MM.1S (cell line): ENCODE measurements at regions not wholly inside any gene's neighbourhood (a gene's known extent, or its start where the extent isn't known, plus 50 kb on each side); places are given as distances from the start of the nearest gene placed in this dataset.

Source experiments
- DNase-seq: peaks from one replicate; pipeline ENCODE4 v3.0.0-alpha.2; 2015
- H2AFZ ChIP-seq: fragments of 300-600 bp; sonication (generic); 2 replicates; pipeline ENCODE4 v1.6.0; 2016; ENCODE audit warnings: antibody characterized with exemption, low read length
- H3F3A ChIP-seq: fragments of 300-600 bp; sonication (generic); 2 replicates; pipeline ENCODE4 v1.6.1; 2016; ENCODE audit warnings: mild to moderate bottlenecking, antibody characterized with exemption, low read length, moderate library complexity, mixed read lengths; ENCODE audit not compliant: insufficient read depth
- H3K27ac ChIP-seq: fragments of 300-600 bp; sonication (generic); 2 replicates; pipeline ENCODE4 v1.5.1; 2016; ENCODE audit warnings: mild to moderate bottlenecking, low read length
- H3K27me3 ChIP-seq: fragments of 300-600 bp; sonication (generic); replicated peaks from 2 replicates; pipeline ENCODE4 v1.6.0; 2016; ENCODE audit warnings: low read length; ENCODE audit not compliant: insufficient read depth
- H3K36me3 ChIP-seq: fragments of 300-600 bp; sonication (generic); replicated peaks from 2 replicates; pipeline ENCODE4 v1.6.1; 2016; ENCODE audit warnings: mild to moderate bottlenecking, low read length, mixed read lengths; ENCODE audit not compliant: insufficient read depth
- H3K4me1 ChIP-seq: fragments of 300-600 bp; sonication (generic); 2 replicates; pipeline ENCODE4 v1.6.1; 2016; ENCODE audit warnings: low read length, mixed read lengths
- H3K4me2 ChIP-seq: fragments of 300-600 bp; sonication (generic); 2 replicates; pipeline ENCODE4 v1.6.0; 2016; ENCODE audit warnings: low read depth, low read length
- H3K4me3 ChIP-seq: fragments of 300-600 bp; sonication (generic); 2 replicates; pipeline ENCODE4 v1.5.1; 2016; ENCODE audit warnings: low read length, mixed read lengths
- H3K79me2 ChIP-seq: fragments of 300-600 bp; sonication (generic); 2 replicates; pipeline ENCODE4 v1.6.1; 2016; ENCODE audit warnings: mixed run types, low read length, mixed read lengths
- H3K9ac ChIP-seq: fragments of 300-600 bp; sonication (generic); 2 replicates; pipeline ENCODE4 v1.6.1; 2016; ENCODE audit warnings: low read length, mixed read lengths
- H3K9me2 ChIP-seq: fragments of 300-600 bp; sonication (generic); replicated peaks from 2 replicates; pipeline ENCODE4 v1.6.1; 2016; ENCODE audit warnings: mild to moderate bottlenecking, low read length, mixed read lengths; ENCODE audit not compliant: insufficient read depth
- H3K9me3 ChIP-seq: fragments of 300-600 bp; sonication (generic); replicated peaks from 2 replicates; pipeline ENCODE4 v1.6.1; 2016; ENCODE audit warnings: mild to moderate bottlenecking, low read length, mixed read lengths; ENCODE audit not compliant: insufficient read depth
- H4K20me1 ChIP-seq: fragments of 300-600 bp; sonication (generic); 2 replicates; pipeline ENCODE4 v1.6.1; 2016; ENCODE audit warnings: mild to moderate bottlenecking, low read length, moderate library complexity, mixed read lengths; ENCODE audit not compliant: insufficient read depth
- EZH2 ChIP-seq: fragments of 300-600 bp; sonication (generic); optimal IDR thresholded peaks from 2 replicates; pipeline ENCODE3; 2017; ENCODE audit warnings: low read depth, mild to moderate bottlenecking, antibody characterized with exemption, low read length, mixed read lengths
- EZH2phosphoT487 ChIP-seq: fragments of 300-600 bp; sonication (generic); IDR thresholded peaks from 2 replicates; pipeline ENCODE4 v1.6.1; 2018; ENCODE audit warnings: antibody characterized with exemption, low read length
- TF ChIP-seq, protein P1 (sequence below): fragments of 300-600 bp; sonication (generic); IDR thresholded peaks from 2 replicates; pipeline ENCODE4 v1.5.1; 2016; ENCODE audit warnings: antibody characterized with exemption, low read length, mixed read lengths

DNA sequence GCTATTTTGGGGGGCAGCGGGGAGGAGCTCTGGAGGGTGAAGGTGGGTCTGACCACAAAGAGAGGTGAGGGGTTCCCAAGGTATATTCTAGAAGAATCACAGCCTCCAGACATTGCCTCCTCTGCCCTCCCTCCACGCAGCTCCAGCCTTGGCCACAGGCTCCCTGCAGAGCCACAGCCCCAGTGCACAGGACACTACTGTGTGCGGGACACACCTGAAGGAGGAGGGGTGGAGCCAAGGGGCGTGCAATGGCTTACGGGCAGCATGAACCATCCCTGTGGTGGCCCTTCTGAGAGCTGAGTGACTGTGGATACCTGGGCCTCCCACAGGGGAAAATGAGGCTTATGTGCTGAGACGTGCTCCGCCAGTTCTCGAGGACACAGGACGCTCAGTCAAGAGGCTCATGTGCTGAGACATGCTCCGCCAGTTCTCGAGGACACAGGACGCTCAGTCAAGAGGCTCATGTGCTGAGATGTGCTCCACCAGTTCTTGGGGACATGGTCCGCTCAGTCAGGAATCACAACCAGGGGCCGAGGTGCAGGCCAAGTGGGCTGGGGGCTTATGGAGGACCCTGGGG lies 417.3 kb downstream of the SHANK2 start:
- no peak overlapping the region for H3K4me3 ChIP-seq
- no peaks in the 10 kb centered on the region for H3K9me3 ChIP-seq
- peaks cover 84% of the 10 kb centered on the region for H3K27me3 ChIP-seq
- H3K27ac ChIP-seq = no peak overlapping the region
- no peak overlapping the region for H2AFZ ChIP-seq
- no peaks in the 10 kb centered on the region for H3F3A ChIP-seq
- DNase-seq = no peak
- no peaks in the 10 kb centered on the region for H3K79me2 ChIP-seq
- H3K4me1 ChIP-seq = no peaks in the 10 kb centered on the region
- H3K4me2 ChIP-seq = no peak overlapping the region
- TF ChIP-seq, protein P1, sequence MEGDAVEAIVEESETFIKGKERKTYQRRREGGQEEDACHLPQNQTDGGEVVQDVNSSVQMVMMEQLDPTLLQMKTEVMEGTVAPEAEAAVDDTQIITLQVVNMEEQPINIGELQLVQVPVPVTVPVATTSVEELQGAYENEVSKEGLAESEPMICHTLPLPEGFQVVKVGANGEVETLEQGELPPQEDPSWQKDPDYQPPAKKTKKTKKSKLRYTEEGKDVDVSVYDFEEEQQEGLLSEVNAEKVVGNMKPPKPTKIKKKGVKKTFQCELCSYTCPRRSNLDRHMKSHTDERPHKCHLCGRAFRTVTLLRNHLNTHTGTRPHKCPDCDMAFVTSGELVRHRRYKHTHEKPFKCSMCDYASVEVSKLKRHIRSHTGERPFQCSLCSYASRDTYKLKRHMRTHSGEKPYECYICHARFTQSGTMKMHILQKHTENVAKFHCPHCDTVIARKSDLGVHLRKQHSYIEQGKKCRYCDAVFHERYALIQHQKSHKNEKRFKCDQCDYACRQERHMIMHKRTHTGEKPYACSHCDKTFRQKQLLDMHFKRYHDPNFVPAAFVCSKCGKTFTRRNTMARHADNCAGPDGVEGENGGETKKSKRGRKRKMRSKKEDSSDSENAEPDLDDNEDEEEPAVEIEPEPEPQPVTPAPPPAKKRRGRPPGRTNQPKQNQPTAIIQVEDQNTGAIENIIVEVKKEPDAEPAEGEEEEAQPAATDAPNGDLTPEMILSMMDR = no peak
- TF ChIP-seq EZH2phosphoT487 = no peak
- no peak for TF ChIP-seq EZH2
- no peaks in the 10 kb centered on the region for H3K36me3 ChIP-seq
- H4K20me1 ChIP-seq = no peaks in the 10 kb centered on the region
- H3K9ac ChIP-seq = no peak overlapping the region
- no peaks in the 10 kb centered on the region for H3K9me2 ChIP-seq

DNA sequence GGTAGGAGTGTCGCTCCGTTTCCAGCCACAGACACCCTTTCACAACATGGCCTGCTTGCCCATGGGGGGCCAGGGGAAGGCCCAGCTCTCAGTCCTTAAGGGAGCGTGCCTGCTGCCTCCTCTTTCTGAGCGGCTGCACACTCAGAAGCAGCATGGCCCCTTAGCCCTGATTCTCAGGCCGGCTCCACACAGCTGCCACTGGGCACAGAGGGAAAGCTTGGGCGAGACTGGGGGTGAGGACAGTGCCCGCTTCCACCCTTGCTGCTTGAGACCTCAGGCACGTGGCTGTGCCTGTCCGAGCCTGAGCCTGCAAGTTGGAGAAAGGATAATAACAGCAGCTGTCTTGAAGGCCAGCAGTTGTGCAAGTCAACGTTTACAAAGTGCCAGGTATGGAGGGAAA lies 416.3 kb downstream of the SHANK2 start:
- DNase-seq = no peak
- Histone ChIP-seq H3K27ac (no peak overlapping the region), H2AFZ (no peak overlapping the region), H3K9ac (no peak overlapping the region), H3K9me2 (no peaks in the 10 kb centered on the region), H3F3A (no peaks in the 10 kb centered on the region), H3K4me3 (no peak overlapping the region), H3K79me2 (no peaks in the 10 kb centered on the region), H3K36me3 (no peaks in the 10 kb centered on the region), H3K4me1 (no peaks in the 10 kb centered on the region), H3K4me2 (no peak overlapping the region), H3K9me3 (no peaks in the 10 kb centered on the region), H3K27me3 (peaks cover 84% of the 10 kb centered on the region), H4K20me1 (no peaks in the 10 kb centered on the region)
- TF ChIP-seq, protein P1 = no peak
- no peak for TF ChIP-seq EZH2phosphoT487
- TF ChIP-seq EZH2 = no peak

DNA sequence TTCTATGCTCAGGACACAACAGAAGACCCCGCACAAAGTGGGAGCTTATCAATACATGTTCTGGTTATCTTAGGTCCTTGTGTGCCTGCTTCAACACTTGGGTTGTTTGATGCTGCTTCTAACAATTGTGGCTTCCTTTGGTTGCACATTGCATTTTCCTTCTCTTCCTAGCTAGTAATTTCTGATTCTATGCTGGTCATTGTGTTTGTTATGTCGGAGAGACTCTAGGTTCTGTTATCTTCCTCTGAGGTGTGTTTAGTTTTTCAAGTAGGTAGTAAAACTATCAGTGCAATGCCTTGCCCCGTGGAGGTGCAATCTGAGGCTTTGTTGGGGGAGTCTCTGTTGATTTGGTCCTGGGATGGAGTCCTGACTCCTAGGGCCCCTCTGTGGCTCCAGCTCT lies 414.2 kb downstream of the SHANK2 start:
- H4K20me1 ChIP-seq = no peaks in the 10 kb centered on the region
- no peak overlapping the region for H2AFZ ChIP-seq
- no peak for TF ChIP-seq EZH2
- TF ChIP-seq EZH2phosphoT487 = no peak
- TF ChIP-seq, protein P1 = no peak
- H3K4me2 ChIP-seq = no peak overlapping the region
- no peak overlapping the region for H3K9ac ChIP-seq
- peaks cover 81% of the 10 kb centered on the region for H3K27me3 ChIP-seq
- no peaks in the 10 kb centered on the region for H3K9me3 ChIP-seq
- no peaks in the 10 kb centered on the region for H3K4me1 ChIP-seq
- no peak for DNase-seq
- H3K79me2 ChIP-seq = no peaks in the 10 kb centered on the region
- H3F3A ChIP-seq = no peaks in the 10 kb centered on the region
- H3K36me3 ChIP-seq = no peaks in the 10 kb centered on the region
- no peak overlapping the region for H3K4me3 ChIP-seq
- H3K9me2 ChIP-seq = no peaks in the 10 kb centered on the region
- no peak overlapping the region for H3K27ac ChIP-seq
